GM18870 (cell line): ENCODE measurements at regions not wholly inside any gene's neighbourhood (a gene's known extent, or its start where the extent isn't known, plus 50 kb on each side); places are given as distances from the start of the nearest gene placed in this dataset.

Source experiments
- ATAC-seq: cut with Tn5 transposase; IDR thresholded peaks from one replicate; pipeline ENCODE4 v1.9.1; 2021; ENCODE audit warnings: moderate library complexity; ENCODE audit not compliant: unreplicated experiment

DNA sequence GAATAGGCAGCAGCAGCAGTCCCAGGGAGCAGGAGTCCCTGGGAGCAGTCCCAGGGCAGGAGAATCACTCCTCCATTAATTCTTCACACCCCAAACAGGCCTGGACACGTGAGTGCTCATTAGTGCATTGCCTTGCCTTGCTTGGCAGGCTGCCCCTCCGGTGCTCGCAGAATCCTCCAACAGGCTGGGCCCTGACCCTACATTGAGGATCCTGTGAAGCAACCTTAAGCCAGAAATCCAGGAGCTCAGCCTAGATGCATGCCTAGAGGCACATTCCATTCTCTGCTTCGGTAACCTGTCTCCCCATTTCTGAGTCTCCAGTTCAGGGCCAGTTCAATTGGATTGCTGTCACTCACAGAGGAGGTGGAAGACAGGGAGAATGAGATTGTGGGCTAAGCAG, 97.4 kb upstream of the LRATD1 start:
- no peak for ATAC-seq

DNA sequence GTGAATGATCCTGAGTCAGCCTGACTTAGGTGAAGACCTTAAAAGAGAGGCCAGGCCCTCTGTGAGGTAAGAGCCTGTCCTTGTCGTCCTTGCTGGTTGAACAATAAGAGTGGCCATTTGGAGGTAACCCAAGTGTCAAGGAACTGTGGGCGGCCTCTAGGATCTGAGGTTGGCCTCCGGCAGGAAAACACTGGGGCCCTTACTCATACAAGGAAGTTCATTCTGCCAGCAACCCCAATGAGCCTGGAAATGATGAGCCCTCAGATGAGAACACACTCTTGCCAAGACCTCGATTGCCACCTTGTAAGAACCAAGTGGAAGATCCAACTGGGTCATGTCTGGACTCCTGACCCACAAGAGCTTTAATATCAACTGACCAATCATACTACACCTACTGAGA, 95.5 kb upstream of the LRATD1 start:
- no peak for ATAC-seq

DNA sequence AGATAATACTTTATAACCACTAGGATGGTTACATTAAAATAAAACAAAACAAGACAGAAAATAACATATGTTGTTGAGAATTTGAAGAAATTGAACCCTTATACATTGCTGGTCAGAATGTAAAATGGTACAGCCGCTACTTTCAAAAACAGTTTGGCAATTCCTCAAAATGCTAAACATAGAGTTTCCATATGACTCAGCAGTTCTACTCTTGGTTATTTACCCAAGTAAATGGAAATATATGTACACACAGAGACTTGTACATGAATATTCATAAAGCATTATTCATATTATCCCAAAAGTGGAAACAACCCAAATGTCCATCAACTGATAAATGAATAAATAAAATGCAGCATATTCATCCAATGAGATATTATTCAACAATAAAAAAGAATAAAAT, 92.5 kb upstream of the LRATD1 start:
- ATAC-seq: no peak

DNA sequence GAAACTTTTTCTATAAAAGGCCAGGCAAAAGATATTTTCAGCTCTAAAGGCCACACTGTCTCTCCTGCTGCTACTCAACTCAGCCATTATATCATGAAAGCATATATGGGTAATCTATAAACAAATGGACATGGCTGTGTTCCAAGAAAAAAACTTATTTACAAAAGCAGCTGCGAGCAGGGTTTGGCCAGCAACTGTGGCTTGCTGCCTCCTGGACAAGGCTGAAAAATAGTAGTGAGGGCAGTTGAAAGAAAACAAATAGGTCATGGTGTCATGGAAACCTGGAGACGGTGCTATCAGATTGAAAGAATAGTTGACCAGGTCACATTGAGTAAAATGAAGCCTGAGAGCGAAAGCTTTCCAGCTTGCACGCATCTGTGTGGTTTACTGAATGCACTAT, 89.2 kb upstream of the LRATD1 start:
- ATAC-seq: no peak

DNA sequence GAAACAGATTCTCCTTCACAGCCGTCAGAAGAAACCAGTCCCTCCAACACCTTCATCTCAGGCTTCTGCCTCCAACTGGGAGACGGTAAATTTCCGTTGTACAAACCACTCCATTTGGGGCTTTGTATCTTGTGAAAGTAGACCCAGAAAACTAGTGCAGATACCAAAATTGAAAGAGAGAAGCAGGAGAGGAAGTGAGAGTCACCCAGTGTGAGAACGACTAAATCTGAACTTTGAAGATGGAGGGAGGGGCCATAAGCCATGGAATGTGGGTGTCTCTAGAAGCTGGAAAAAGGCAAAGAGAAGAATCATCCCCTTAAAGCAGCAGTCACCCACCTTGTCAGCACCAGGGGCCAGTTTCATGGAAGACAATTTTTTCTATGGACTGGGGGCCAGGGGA, 88.3 kb upstream of the LRATD1 start:
- no peak for ATAC-seq

DNA sequence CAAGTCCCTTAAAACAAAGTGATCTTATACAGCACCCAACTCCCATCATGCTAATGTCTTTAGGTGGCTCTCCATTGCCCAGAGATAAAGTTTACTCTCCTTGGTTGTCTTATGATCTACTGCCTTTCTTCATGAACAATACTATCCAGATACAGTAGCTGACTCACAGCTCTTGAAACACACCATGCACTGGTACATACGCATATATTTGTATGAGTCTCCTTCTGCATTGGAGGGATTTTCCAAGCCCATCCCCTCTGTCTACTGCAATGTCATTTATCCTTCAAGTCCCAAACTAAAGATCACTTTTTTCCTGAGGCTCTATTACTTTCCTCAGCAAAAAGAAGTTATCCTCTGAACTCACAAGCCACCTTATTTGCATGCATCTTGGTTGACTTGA, 84.7 kb upstream of the LRATD1 start:
- no peak for ATAC-seq

DNA sequence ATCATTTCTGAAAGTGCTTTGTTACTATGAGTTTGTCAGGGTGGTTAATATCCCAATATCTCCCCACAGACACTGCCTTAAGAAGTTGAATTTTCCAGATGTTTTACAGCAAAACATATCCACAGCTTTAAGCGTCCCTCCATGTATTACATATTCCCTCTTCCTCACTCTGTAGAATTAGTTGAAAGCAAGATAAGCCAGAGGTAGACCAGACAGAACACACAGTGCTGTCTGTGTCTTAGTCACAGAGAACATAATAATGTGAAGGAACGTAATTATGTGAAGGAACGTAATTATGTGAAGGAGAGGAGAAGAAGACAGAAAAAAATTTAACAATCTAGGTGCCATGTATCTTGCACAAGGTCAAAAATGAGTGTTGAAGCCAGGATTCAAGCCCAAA, 81.9 kb upstream of the LRATD1 start:
- ATAC-seq: no peak

DNA sequence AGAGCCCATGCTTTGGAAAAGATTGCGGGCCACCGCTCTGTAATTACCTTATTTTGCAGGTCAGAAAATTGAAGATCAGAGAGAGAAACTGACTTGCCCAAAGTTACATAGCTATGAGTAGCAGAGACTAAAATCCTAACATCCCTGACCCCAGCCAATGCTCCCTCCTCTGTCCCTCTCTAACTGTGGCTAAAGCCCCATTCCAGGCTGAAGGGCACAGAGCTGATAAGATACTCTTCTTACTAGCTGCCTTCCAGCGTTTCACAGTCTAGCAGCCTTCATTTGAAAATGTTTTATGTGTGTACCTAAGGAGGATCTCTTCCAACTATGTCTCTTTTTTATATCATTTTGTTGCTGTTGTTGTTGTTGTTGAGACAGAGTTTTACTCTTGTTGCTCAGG, 81.4 kb upstream of the LRATD1 start:
- ATAC-seq: no peak

DNA sequence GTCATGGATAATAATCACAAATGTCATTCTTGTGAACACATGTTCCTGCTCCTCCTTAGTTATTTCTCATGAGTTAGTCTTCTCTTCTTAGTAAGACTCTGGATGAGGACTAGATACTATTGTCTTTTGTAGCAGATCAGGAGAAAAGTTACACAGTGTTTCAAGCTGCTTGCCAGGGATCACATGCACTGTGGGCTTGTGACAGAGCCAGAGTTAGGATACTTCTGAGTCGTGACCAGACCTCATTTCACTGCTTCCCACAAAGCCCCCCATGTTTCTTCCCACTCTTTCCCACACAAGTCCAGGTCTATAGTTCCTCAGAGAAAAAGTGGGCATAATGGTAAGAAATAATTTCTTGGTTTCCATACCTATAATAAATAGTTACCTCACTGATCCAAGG, 80.2 kb upstream of the LRATD1 start:
- no peak for ATAC-seq

DNA sequence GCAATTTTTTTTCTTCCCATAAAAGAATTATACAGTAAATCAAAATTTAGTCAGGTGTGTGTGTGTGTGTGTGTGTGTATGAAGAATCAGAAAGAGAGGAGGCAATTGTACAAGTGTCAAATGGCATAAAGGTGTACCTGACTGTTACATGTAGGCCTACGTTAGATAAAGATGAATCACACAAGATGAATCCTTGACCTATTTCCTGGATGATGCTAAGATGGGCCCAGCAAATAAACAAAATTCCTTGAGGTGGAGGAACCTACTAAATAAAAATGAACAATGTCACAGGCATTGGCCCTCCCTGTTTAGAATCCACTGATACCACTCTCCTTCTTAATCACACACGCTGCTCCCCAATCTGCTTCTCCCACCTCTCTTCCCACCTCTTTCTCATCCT, 79.7 kb upstream of the LRATD1 start:
- ATAC-seq: no peak

DNA sequence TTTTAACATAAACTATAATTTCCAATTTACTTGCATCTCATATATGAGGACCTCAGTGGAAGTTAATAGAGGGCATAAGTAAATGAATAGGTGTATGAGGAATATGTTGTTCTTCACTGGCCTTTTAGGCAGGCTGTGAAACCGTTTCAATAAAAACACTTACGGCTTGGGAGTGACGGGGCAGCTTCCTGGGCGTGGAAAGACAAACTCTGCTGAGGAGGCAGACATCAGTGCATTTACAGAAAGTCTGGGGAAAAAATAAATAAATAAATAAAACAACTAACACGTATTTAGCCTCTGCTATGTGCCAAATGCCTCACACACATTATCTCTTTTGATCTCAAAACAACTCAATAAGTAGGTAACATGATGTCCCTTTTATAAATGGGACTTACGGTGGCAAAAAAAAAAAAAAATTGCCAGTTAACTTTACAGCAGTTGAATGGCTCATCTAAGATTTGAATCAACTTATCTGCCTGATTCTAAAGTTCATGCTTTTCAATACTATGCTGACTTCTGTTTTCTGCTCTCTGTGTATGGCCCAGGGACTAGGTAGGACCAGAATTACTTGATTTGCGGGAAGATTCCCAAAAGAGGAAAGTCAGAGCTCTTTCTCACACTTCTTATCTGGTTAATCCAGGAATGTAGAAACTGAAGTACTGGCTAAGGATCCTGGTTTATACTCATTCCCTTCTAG, 77.5 kb upstream of the LRATD1 start:
- no peak for ATAC-seq

DNA sequence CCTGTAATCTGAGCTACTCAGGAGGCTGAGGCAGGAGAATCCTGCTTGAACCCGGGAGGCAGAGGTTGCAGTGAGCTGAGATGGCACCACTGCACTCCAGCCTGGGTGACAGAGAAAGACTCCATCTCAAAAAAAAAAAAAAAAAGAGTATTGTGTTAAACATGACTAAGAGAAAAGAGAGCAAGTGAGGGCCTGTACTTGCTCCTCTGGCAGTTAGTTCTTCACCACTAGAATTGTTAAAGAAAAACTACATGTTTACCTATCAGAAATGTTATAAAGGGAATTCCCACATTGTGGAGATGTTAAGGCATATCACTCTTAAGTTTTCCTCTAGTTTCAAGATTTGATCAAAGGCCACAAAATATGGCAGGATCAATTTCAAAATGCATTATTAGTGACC, 75.4 kb upstream of the LRATD1 start:
- no peak for ATAC-seq

DNA sequence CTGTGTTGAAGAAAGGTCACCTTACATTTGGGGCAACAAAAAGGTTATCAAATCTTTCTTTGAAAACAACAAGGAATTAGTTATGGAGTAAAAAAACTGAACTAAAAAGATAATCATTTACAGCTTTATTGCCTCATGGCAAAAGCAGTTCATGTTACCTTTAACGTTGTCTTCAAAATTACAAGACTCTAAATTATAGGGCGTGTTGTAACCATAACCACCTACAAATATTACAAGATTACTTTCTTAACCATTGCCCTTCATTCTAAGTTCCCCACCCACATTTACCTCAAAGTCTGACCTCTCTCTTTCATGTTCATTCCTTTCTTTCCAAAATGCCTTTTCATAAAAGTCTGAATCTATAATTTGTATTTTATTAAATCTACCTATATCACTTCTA, 74.6 kb upstream of the LRATD1 start:
- no peak for ATAC-seq

DNA sequence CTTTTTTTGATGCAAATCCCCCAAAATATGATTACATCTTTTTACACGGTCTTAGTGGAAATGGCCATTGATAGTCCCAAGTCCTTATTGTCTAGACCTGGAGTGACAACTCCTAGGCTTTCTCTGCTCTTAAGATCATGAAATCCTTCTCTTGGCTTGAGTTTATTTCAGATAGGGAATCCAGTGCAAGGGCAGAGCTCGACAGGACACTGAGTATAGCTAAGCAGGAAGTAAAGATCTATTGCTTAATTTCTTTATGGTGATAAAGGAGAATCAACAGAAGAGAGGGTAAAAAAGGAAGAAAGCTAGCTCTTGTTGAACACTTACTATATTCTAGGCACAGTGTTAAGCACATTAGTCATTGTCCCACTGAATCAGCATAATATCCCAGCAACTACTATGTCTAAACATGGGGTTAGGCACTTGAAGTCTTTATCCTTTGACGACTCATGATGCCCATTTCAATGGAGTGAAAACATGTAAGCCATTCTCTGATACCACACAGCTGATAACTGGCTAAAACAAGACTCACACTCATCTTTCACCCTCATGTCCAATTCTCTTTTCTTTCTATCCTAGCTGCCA, 74.1 kb upstream of the LRATD1 start:
- no peak for ATAC-seq

DNA sequence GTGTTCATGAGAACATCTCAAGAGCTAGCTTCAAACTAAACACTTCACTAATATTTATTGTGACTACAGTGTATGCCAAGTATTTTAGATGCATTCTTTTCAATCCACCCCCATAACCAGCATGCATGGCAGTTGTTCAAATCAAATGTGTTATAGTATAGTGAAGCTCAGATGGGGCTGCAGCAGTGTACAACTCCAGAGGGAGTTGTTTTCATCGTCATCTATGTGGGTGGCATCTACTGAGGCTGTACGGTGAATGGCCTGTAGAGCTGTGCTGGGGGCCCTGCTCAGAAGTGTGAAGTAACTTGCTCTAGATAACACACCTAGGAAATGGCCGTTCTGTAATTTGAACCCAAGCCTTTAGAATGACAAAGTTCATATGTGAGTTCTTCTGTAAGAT, 71.8 kb upstream of the LRATD1 start:
- no peak for ATAC-seq

DNA sequence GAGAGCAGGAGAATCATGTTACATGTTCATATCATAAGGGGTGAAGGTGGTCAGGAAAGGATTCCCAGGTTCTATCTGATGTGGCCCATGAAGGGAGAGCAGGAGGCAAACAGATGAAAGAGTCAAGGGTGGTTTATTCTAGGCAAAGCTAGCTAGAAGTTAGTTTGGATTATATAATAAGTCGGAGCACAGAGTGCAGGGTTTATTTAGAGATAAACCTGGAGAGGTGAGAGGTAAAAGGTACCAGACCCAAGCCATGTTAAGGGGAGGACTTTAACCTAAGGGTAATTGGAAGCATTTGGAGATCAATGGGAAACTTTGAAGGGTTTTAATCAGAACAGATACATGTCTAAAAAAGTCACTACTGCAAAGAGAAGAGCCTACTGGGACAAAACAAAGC, 69.2 kb upstream of the LRATD1 start:
- ATAC-seq: no peak

DNA sequence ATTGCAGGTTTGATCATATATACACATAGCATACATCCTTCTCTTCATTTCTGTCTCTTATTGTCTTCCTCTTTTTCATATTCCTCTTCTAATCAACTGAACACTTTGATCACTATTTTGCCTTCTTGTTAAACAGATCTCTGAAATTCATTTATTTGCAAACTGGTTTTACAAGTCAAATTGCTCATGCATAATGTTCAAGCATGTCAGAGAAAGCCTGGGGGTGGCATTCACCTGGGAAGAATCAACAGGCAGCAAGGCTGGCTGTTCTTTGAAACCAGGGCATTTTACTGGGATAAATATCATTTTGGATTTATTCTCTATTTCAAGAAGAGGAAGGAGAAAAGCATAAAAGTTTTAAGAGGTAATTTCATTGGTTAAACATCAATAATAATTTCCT, 66.9 kb upstream of the LRATD1 start:
- ATAC-seq: no peak

DNA sequence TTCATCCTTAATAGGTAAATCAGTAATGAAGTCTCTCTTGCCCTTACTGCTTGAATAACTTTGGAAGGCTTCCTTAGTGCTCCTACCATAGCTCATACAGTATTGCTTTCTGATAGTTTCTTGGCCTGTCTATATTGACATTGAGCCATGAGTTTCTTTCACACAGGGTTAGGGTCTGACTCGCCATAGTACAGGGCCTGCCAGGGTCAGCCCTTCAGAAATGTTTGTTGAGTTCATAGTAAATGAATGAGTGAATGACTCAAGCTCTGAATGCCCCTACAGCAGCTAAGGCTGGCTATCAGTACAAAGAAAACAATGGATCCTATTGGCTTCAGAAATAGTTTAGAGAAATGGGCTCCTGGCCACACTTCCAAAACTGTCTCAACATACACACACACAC, 65.0 kb upstream of the LRATD1 start:
- no peak for ATAC-seq

DNA sequence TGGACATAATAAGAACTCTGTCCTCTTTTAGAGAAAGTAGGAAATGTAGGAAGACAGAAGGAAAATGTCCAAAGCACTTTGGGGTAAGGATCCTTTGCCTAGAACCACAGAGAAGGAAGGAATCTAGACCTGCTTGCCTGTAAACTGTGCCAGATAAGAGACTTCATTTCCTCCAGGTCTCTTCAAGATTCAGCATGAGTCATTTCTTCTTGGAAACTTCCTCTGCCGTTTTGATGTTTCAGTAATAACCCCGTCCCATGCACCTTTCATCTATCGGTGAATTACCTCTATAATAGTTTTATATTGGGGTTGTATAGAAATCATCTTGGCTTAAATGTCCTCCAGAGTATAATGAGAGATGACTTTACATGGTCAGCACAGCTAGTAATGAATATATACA, 63.2 kb upstream of the LRATD1 start:
- no peak for ATAC-seq

DNA sequence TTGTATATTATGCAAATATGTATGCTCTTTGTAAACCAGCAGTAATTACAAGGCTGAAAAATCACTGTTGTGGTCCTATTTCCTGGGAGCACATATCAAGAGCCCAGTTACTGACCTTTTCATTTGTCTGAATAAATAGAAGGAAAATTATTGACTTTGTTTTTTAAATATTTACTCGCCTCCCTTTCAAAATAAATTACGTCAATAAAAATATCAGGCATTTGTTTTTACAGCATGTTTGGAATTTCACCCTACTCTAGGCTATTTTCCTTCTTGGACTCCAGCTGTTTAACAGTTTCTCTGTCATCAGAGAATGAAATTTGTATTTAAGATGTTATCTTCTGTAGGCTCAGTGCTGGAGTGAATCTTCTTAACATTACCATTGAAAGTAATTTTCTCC, 59.9 kb upstream of the LRATD1 start:
- no peak for ATAC-seq

DNA sequence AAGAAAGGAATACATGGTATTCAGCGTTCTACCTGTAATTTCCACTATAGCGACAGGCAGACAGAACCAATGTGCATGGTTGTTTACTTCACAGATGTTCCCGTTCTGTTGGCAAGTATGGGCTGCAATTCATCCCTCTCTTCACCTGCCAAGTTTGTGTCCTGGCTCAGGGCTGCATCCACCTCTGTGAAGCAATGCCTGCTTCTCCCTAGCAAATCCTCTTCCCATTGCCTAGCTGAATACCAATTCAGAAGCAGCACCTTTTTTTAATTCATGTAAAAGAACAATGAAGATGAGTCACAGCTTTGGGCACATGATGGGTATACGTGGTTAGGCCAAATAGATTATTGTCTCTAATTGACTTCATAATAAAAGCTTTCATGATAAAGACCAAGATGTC, 54.7 kb upstream of the LRATD1 start:
- ATAC-seq: no peak
